ENCODE measurements at regions not wholly inside any gene's neighbourhood (a gene's known extent, or its start where the extent isn't known, plus 50 kb on each side); places are given as distances from the start of the nearest gene placed in this dataset.
"Not testable (repeated sequence)": the region's sequence is repeated elsewhere in the genome, so short reads cannot be mapped to it uniquely, and the experiment has no call there.

- H3K9me3 ChIP-seq (replicated peaks; ENCODE audit: control insufficient read depth, insufficient read depth, low read length); H3K4me3 ChIP-seq (replicated peaks in 1 of 3; ENCODE audit: insufficient read depth in 1 of 3, low read depth in 1 of 3, low read length in 3 of 3); H3K79me2 ChIP-seq (ENCODE audit: control insufficient read depth, insufficient read depth, low read length); dilution Hi-C loops (cut with MboI; ENCODE audit: extremely low pct_ligation_motif_present, low sequenced_read_pairs); H3K27ac ChIP-seq (ENCODE audit: insufficient read depth, low read depth, low read length); H3K4me1 ChIP-seq (ENCODE audit: control insufficient read depth, extremely low read depth, insufficient read depth, low read length); H3K9me1 ChIP-seq (replicated peaks; ENCODE audit: control insufficient read depth, extremely low read depth, insufficient read depth, low read length); H2AFZ ChIP-seq (ENCODE audit: low read depth, low read length); H3K9ac ChIP-seq (replicated peaks; ENCODE audit: extremely low read depth, insufficient read depth, low read length); H3K36me3 ChIP-seq (ENCODE audit: control insufficient read depth in 2 of 2, extremely low read depth in 1 of 2, insufficient read depth in 2 of 2, low read length in 2 of 2); H4K20me1 ChIP-seq (replicated peaks; ENCODE audit: control insufficient read depth, extremely low read depth, insufficient read depth, low read length); BruUV-seq (replicated peaks); POLR2A ChIA-PET; H3K4me2 ChIP-seq (ENCODE audit: insufficient read depth, low read length); FAIRE-seq: not testable (repeated sequence)
- intact Hi-C loops (cut with micrococcal nuclease), result loop anchor here (1.0 kb wide), 1 partner anchor 468 kb away; no protein-coding TSS in a partner anchor
- TF ChIP-seq CTCF (IDR thresholded peaks at IDR 0.05; ENCODE audit: extremely low read depth in 1 of 2, insufficient read depth in 1 of 2, low read depth in 1 of 2, low read length in 2 of 2), result peak in 1 of 2 donors; percentile 15
- peaks cover 15 to 18% of the 10 kb centered on the region in 2 experiments for H3K27me3 ChIP-seq (ENCODE audit: control insufficient read depth in 2 of 2, insufficient read depth in 2 of 2, low read length in 2 of 2)
- peak; percentile 35 for DNase-seq (ENCODE audit: low read depth, low spot score)
- CTCF ChIA-PET, result interaction anchor here (1.3 to 1.6 kb wide), 2 partner anchors 468 to 495 kb away, joined by 3 to 13 read pairs; no protein-coding TSS in a partner anchor
Measured at GRCh38 chr5:34465301-34465700, 190.8 kb upstream of the RAI14 start.

- H2AFZ ChIP-seq (ENCODE audit: low read depth, low read length); intact Hi-C loops (cut with micrococcal nuclease); H3K4me3 ChIP-seq (replicated peaks in 1 of 3; ENCODE audit: insufficient read depth in 1 of 3, low read depth in 1 of 3, low read length in 3 of 3); H4K20me1 ChIP-seq (replicated peaks; ENCODE audit: control insufficient read depth, extremely low read depth, insufficient read depth, low read length); dilution Hi-C loops (cut with MboI; ENCODE audit: extremely low pct_ligation_motif_present, low sequenced_read_pairs); H3K4me2 ChIP-seq (ENCODE audit: insufficient read depth, low read length); H3K9me1 ChIP-seq (replicated peaks; ENCODE audit: control insufficient read depth, extremely low read depth, insufficient read depth, low read length); BruUV-seq (replicated peaks); H3K9ac ChIP-seq (replicated peaks; ENCODE audit: extremely low read depth, insufficient read depth, low read length); FAIRE-seq; H3K4me1 ChIP-seq (ENCODE audit: control insufficient read depth, extremely low read depth, insufficient read depth, low read length); H3K9me3 ChIP-seq (replicated peaks; ENCODE audit: control insufficient read depth, insufficient read depth, low read length); DNase-seq (ENCODE audit: low read depth, low spot score); H3K27ac ChIP-seq (ENCODE audit: insufficient read depth, low read depth, low read length); H3K36me3 ChIP-seq (ENCODE audit: control insufficient read depth in 2 of 2, extremely low read depth in 1 of 2, insufficient read depth in 2 of 2, low read length in 2 of 2); POLR2A ChIA-PET; H3K79me2 ChIP-seq (ENCODE audit: control insufficient read depth, insufficient read depth, low read length): not testable (repeated sequence)
- CTCF ChIA-PET, result interaction anchor here (1.0 to 1.4 kb wide), 5 partner anchors 438 to 1031 kb away, joined by 3 to 6 read pairs (median 4); no protein-coding TSS in a partner anchor
- peaks cover 15 to 18% of the 10 kb centered on the region in 2 experiments for H3K27me3 ChIP-seq (ENCODE audit: control insufficient read depth in 2 of 2, insufficient read depth in 2 of 2, low read length in 2 of 2)
Measured at GRCh38 chr5:34466519-34467388, 189.4 kb upstream of the RAI14 start.
